Muscle of leg (tissue), 3 donors: ENCODE measurements at regions not wholly inside any gene's neighbourhood (a gene's known extent, or its start where the extent isn't known, plus 50 kb on each side); places are given as distances from the start of the nearest gene placed in this dataset.
A peak's percentile ranks its signal among the peaks of the same experiment; 100 is the strongest.

Source experiments
- DNase-seq: peaks from one replicate; pipeline ENCODE4 v3.0.0; 2013
- H3K27ac ChIP-seq: one replicate; pipeline ENCODE4 v1.5.1; 2013; ENCODE audit warnings: mild to moderate bottlenecking, low read length, control low read depth
- H3K27me3 ChIP-seq: one replicate; pipeline ENCODE4 v1.6.1; 2013; ENCODE audit warnings: low read length; ENCODE audit not compliant: control insufficient read depth, insufficient read depth
- H3K36me3 ChIP-seq: one replicate; pipeline ENCODE4 v1.6.1; 2013; ENCODE audit warnings: low read length; ENCODE audit not compliant: control insufficient read depth, insufficient read depth
- H3K4me1 ChIP-seq: one replicate; pipeline ENCODE4 v1.6.1; 2013; ENCODE audit warnings: low read length; ENCODE audit not compliant: control insufficient read depth, insufficient read depth
- H3K4me3 ChIP-seq: one replicate; pipeline ENCODE4 v1.5.1; 2013; ENCODE audit warnings: low read length, control low read depth
- H3K9me3 ChIP-seq: replicated peaks from 2 replicates; pipeline ENCODE4 v1.6.1; 2013; ENCODE audit warnings: low read depth, low read length; ENCODE audit not compliant: control insufficient read depth
- WGBS: methylation state at CpG from one replicate; pipeline ENCODE4 v1.1.5; 2013; ENCODE audit warnings: missing lambda C conversion rate; ENCODE audit not compliant: insufficient coverage; 5-methylcytosine and 5-hydroxymethylcytosine counted together

- H3K9me3 ChIP-seq = no peaks in the 10 kb centered on the region
- no peaks in the 10 kb centered on the region for H3K27me3 ChIP-seq
- no peaks in the 10 kb centered on the region for H3K36me3 ChIP-seq
- no CpG with 5 or more reads among the region's 1 CpG for WGBS
- no peaks in the 10 kb centered on the region for H3K4me1 ChIP-seq
- H3K4me3 ChIP-seq = no peak overlapping the region
- peak; percentile 14 for DNase-seq
- no peak overlapping the region for H3K27ac ChIP-seq
Observed at GRCh38 chr1:163820766-163821165, 499.0 kb downstream of the NUF2 start.

GRCh38 chr1:163821679-163822078 is 499.9 kb downstream of the NUF2 start:
- Histone ChIP-seq H3K9me3 (no peaks in the 10 kb centered on the region), H3K27me3 (no peaks in the 10 kb centered on the region), H3K27ac (no peak overlapping the region), H3K4me3 (no peak overlapping the region), H3K36me3 (no peaks in the 10 kb centered on the region), H3K4me1 (no peaks in the 10 kb centered on the region)
- no peak for DNase-seq

- Histone ChIP-seq H3K27me3 (no peaks in the 10 kb centered on the region), H3K9me3 (no peaks in the 10 kb centered on the region), H3K4me3 (no peak overlapping the region), H3K4me1 (no peaks in the 10 kb centered on the region), H3K27ac (no peak overlapping the region), H3K36me3 (no peaks in the 10 kb centered on the region)
- no peak for DNase-seq
Observed at GRCh38 chr1:163823017-163823416, 501.3 kb downstream of the NUF2 start.

- no peak overlapping the region for H3K4me3 ChIP-seq
- DNase-seq = peak; percentile 36
- no peaks in the 10 kb centered on the region for H3K36me3 ChIP-seq
- no peaks in the 10 kb centered on the region for H3K27me3 ChIP-seq
- H3K9me3 ChIP-seq = no peaks in the 10 kb centered on the region
- H3K27ac ChIP-seq = no peak overlapping the region
- WGBS = 0% methylated on average over 1 of the region's 1 CpG
- no peaks in the 10 kb centered on the region for H3K4me1 ChIP-seq
Observed at GRCh38 chr1:163824006-163824405, 502.3 kb downstream of the NUF2 start.

GRCh38 chr1:163824490-163824889 is 502.7 kb downstream of the NUF2 start:
- WGBS = no CpG with 5 or more reads among the region's 3 CpGs
- no peaks in the 10 kb centered on the region for H3K27me3 ChIP-seq
- no peaks in the 10 kb centered on the region for H3K9me3 ChIP-seq
- no peak for DNase-seq
- H3K4me3 ChIP-seq = no peak overlapping the region
- H3K4me1 ChIP-seq = no peaks in the 10 kb centered on the region
- H3K36me3 ChIP-seq = no peaks in the 10 kb centered on the region
- H3K27ac ChIP-seq = no peak overlapping the region

GRCh38 chr1:163826500-163826899 is 504.7 kb downstream of the NUF2 start:
- DNase-seq = peak; percentile 22
- no peaks in the 10 kb centered on the region for H3K4me1 ChIP-seq
- no peak overlapping the region for H3K4me3 ChIP-seq
- no peak overlapping the region for H3K27ac ChIP-seq
- no peaks in the 10 kb centered on the region for H3K27me3 ChIP-seq
- 60% methylated on average over 1 of the region's 3 CpGs for WGBS
- no peaks in the 10 kb centered on the region for H3K9me3 ChIP-seq
- H3K36me3 ChIP-seq = no peaks in the 10 kb centered on the region

- no peaks in the 10 kb centered on the region for H3K36me3 ChIP-seq
- H3K4me3 ChIP-seq = no peak overlapping the region
- no peaks in the 10 kb centered on the region for H3K4me1 ChIP-seq
- no peak overlapping the region for H3K27ac ChIP-seq
- H3K27me3 ChIP-seq = no peaks in the 10 kb centered on the region
- H3K9me3 ChIP-seq = no peaks in the 10 kb centered on the region
- WGBS = 100% methylated on average over 1 of the region's 2 CpGs
- no peak for DNase-seq
Observed at GRCh38 chr1:163834778-163835177, 513.0 kb downstream of the NUF2 start.

GRCh38 chr1:163836481-163836880 is 514.7 kb downstream of the NUF2 start:
- H3K27me3 ChIP-seq = no peaks in the 10 kb centered on the region
- no peak overlapping the region for H3K4me3 ChIP-seq
- no peaks in the 10 kb centered on the region for H3K4me1 ChIP-seq
- H3K9me3 ChIP-seq = no peaks in the 10 kb centered on the region
- whole genome bisulfite sequencing = 80% methylated on average over 1 of the region's 1 CpG
- no peak for DNase-seq
- no peak overlapping the region for H3K27ac ChIP-seq
- H3K36me3 ChIP-seq = no peaks in the 10 kb centered on the region

GRCh38 chr1:163837206-163837605 is 515.5 kb downstream of the NUF2 start:
- no peaks in the 10 kb centered on the region for H3K9me3 ChIP-seq
- no peak overlapping the region for H3K4me3 ChIP-seq
- WGBS = no CpG with 5 or more reads among the region's 3 CpGs
- no peaks in the 10 kb centered on the region for H3K4me1 ChIP-seq
- H3K36me3 ChIP-seq = no peaks in the 10 kb centered on the region
- DNase-seq = no peak
- no peak overlapping the region for H3K27ac ChIP-seq
- no peaks in the 10 kb centered on the region for H3K27me3 ChIP-seq

- Histone ChIP-seq H3K4me3 (no peak overlapping the region), H3K9me3 (no peaks in the 10 kb centered on the region), H3K27ac (no peak overlapping the region), H3K4me1 (no peaks in the 10 kb centered on the region), H3K27me3 (no peaks in the 10 kb centered on the region), H3K36me3 (no peaks in the 10 kb centered on the region)
- WGBS = 40% methylated on average over 1 of the region's 2 CpGs
- no peak for DNase-seq
Observed at GRCh38 chr1:163842571-163842970, 520.8 kb downstream of the NUF2 start.

- no peaks in the 10 kb centered on the region for H3K36me3 ChIP-seq
- no peak overlapping the region for H3K4me3 ChIP-seq
- no peaks in the 10 kb centered on the region for H3K27me3 ChIP-seq
- H3K4me1 ChIP-seq = no peaks in the 10 kb centered on the region
- H3K27ac ChIP-seq = no peak overlapping the region
- no CpG with 5 or more reads among the region's 1 CpG for WGBS
- peak; percentile 16 for DNase-seq
- H3K9me3 ChIP-seq = no peaks in the 10 kb centered on the region
Observed at GRCh38 chr1:163844459-163844858, 522.7 kb downstream of the NUF2 start.
